Smooth muscle cell (in vitro differentiated cells): ENCODE measurements at regions not wholly inside any gene's neighbourhood (a gene's known extent, or its start where the extent isn't known, plus 50 kb on each side); places are given as distances from the start of the nearest gene placed in this dataset.

ENCODE experiments used
- DNase-seq: peaks from one replicate; lab custom pipeline; 2025; ENCODE audit not compliant: unreplicated experiment; lab: John Stamatoyannopoulos, UW
- H2AFZ ChIP-seq: fragments of 200-600 bp; sonication (generic); 2 replicates; pipeline ENCODE4 v1.6.0; 2016; ENCODE audit warnings: antibody characterized with exemption, low read depth, mild to moderate bottlenecking
- H3F3A ChIP-seq: fragments of 200-600 bp; sonication (generic); 2 replicates; pipeline ENCODE4 v1.6.0; 2017; ENCODE audit warnings: antibody characterized with exemption, low read depth
- H3K27ac ChIP-seq: fragments of 200-600 bp; sonication (generic); 2 replicates; pipeline ENCODE4 v1.5.1; 2016; ENCODE audit warnings: low read depth, mild to moderate bottlenecking
- H3K27me3 ChIP-seq: fragments of 200-600 bp; sonication (generic); 2 replicates; pipeline ENCODE4 v1.6.1; 2016; ENCODE audit warnings: low read depth, mild to moderate bottlenecking
- H3K36me3 ChIP-seq: fragments of 200-600 bp; sonication (generic); 2 replicates; pipeline ENCODE4 v1.5.1; 2016; ENCODE audit warnings: low read depth
- H3K4me1 ChIP-seq: fragments of 200-600 bp; sonication (generic); 2 replicates; pipeline ENCODE4 v1.5.1; 2016; ENCODE audit warnings: low read depth
- H3K4me2 ChIP-seq: fragments of 200-600 bp; sonication (generic); 2 replicates; pipeline ENCODE4 v1.6.0; 2016; ENCODE audit warnings: mild to moderate bottlenecking
- H3K4me3 ChIP-seq: fragments of 200-600 bp; sonication (generic); 2 replicates; pipeline ENCODE4 v1.5.1; 2016; ENCODE audit warnings: mild to moderate bottlenecking
- H3K79me2 ChIP-seq: fragments of 200-600 bp; sonication (generic); 2 replicates; pipeline ENCODE4 v1.6.0; 2016; ENCODE audit warnings: low read depth, mild to moderate bottlenecking
- H3K9ac ChIP-seq: fragments of 200-600 bp; sonication (generic); 2 replicates; pipeline ENCODE4 v1.6.0; 2016; ENCODE audit warnings: low read depth
- H3K9me3 ChIP-seq: fragments of 200-600 bp; sonication (generic); replicated peaks from 2 replicates; pipeline ENCODE4 v1.5.1; 2016; ENCODE audit warnings: low read depth
- H4K20me1 ChIP-seq: fragments of 200-600 bp; sonication (generic); 2 replicates; pipeline ENCODE4 v1.6.0; 2016; ENCODE audit warnings: low read depth
- CTCF ChIP-seq: fragments of 200-600 bp; sonication (generic); IDR thresholded peaks from 2 replicates; pipeline ENCODE4 v1.5.1; 2017; ENCODE audit warnings: borderline replicate concordance, mild to moderate bottlenecking, antibody characterized with exemption; ENCODE audit not compliant: insufficient read depth, poor library complexity, severe bottlenecking
- WGBS: methylation state at CpG from one replicate; pipeline ENCODE4 v1.1.7; 2016; ENCODE audit warnings: low lambda C conversion rate; 5-methylcytosine and 5-hydroxymethylcytosine counted together

GRCh38 chr6:153804755-153805330 is 234.2 kb upstream of the OPRM1 start:
- Histone ChIP-seq H3K4me1 (no peaks in the 10 kb centered on the region), H3K9ac (no peak overlapping the region), H4K20me1 (no peaks in the 10 kb centered on the region), H3K27ac (no peak overlapping the region), H3K4me2 (no peak overlapping the region), H2AFZ (no peak overlapping the region), H3K9me3 (no peaks in the 10 kb centered on the region), H3F3A (no peaks in the 10 kb centered on the region), H3K4me3 (no peak overlapping the region), H3K27me3 (no peaks in the 10 kb centered on the region), H3K36me3 (no peaks in the 10 kb centered on the region), H3K79me2 (no peaks in the 10 kb centered on the region)
- no peak for DNase-seq
- 96% methylated on average over 5 of the region's 5 CpGs for WGBS
- no peak for TF ChIP-seq CTCF

- Histone ChIP-seq H3K27ac (no peak overlapping the region), H3K4me2 (no peak overlapping the region), H3K4me3 (no peak overlapping the region), H3K36me3 (no peaks in the 10 kb centered on the region), H3K4me1 (no peaks in the 10 kb centered on the region), H3K9ac (no peak overlapping the region), H4K20me1 (no peaks in the 10 kb centered on the region), H3F3A (no peaks in the 10 kb centered on the region), H3K79me2 (no peaks in the 10 kb centered on the region), H2AFZ (no peak overlapping the region), H3K27me3 (no peaks in the 10 kb centered on the region), H3K9me3 (no peaks in the 10 kb centered on the region)
- 88% methylated on average over 2 of the region's 2 CpGs for WGBS
- no peak for TF ChIP-seq CTCF
- DNase-seq: no peak
Observed at GRCh38 chr6:153801917-153802316, 237.1 kb upstream of the OPRM1 start.

- Histone ChIP-seq H2AFZ (no peak overlapping the region), H3K4me1 (no peaks in the 10 kb centered on the region), H3F3A (no peaks in the 10 kb centered on the region), H3K36me3 (no peaks in the 10 kb centered on the region), H3K4me2 (no peak overlapping the region), H3K27me3 (no peaks in the 10 kb centered on the region), H3K27ac (no peak overlapping the region), H3K4me3 (no peak overlapping the region), H4K20me1 (no peaks in the 10 kb centered on the region), H3K79me2 (no peaks in the 10 kb centered on the region), H3K9me3 (no peaks in the 10 kb centered on the region), H3K9ac (no peak overlapping the region)
- no peak for DNase-seq
- 94% methylated on average over 4 of the region's 4 CpGs for WGBS
- no peak for TF ChIP-seq CTCF
Observed at GRCh38 chr6:153800580-153801188, 238.4 kb upstream of the OPRM1 start.
